Breast epithelium (tissue), 3 donors: ENCODE measurements at regions not wholly inside any gene's neighbourhood (a gene's known extent, or its start where the extent isn't known, plus 50 kb on each side); places are given as distances from the start of the nearest gene placed in this dataset.

Experiments used
- POLR2A ChIP-seq: fragments of 450-650 bp; IDR thresholded peaks from one replicate; pipeline ENCODE4 v1.6.1; 2016; ENCODE audit warnings: antibody characterized with exemption, mild to moderate bottlenecking, moderate library complexity
- TF ChIP-seq, protein P1 (sequence below), 3 donors: fragments of 450-650 bp; IDR thresholded peaks; one replicate each; pipeline ENCODE4 v1.5.1; 2016 to 2017; ENCODE audit warnings: antibody characterized with exemption in 3 of 3, mild to moderate bottlenecking in 3 of 3, moderate library complexity in 3 of 3

DNA sequence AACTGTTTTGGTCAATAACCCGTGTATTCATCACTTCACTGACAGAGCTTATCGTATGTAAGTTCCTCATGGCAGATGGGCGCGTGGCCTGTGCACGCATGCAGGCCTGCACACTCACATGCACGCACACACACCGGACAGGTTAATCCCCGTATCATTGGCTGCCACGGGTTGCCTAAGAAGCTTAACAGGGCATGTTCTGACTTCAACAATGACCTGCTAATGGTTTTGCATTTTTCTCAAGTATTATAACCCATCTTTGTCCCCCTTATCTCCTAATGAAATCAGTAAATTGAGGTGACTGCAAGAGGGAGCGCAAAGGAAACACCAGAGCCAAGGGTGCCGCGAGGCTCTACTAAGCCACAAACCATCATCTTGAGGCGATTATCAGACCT lies 399.0 kb upstream of the ID2 start:
- TF ChIP-seq, protein P1, sequence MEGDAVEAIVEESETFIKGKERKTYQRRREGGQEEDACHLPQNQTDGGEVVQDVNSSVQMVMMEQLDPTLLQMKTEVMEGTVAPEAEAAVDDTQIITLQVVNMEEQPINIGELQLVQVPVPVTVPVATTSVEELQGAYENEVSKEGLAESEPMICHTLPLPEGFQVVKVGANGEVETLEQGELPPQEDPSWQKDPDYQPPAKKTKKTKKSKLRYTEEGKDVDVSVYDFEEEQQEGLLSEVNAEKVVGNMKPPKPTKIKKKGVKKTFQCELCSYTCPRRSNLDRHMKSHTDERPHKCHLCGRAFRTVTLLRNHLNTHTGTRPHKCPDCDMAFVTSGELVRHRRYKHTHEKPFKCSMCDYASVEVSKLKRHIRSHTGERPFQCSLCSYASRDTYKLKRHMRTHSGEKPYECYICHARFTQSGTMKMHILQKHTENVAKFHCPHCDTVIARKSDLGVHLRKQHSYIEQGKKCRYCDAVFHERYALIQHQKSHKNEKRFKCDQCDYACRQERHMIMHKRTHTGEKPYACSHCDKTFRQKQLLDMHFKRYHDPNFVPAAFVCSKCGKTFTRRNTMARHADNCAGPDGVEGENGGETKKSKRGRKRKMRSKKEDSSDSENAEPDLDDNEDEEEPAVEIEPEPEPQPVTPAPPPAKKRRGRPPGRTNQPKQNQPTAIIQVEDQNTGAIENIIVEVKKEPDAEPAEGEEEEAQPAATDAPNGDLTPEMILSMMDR (IDR thresholded peaks at IDR 0.05): no peak
- no peak for TF ChIP-seq POLR2A
